Activated naive CD4-positive, alpha-beta T cell treated with anti-CD3 and anti-CD28 coated beads, Interleukin-2, amount 10 ng/mL, durations not matched to agents 7 days and 5 days (primary cell): ENCODE measurements at regions not wholly inside any gene's neighbourhood (a gene's known extent, or its start where the extent isn't known, plus 50 kb on each side); places are given as distances from the start of the nearest gene placed in this dataset.

ENCODE experiments used
- CTCF ChIA-PET: fragments of 350-600 bp; sonication (Branson Sonifier 250); formaldehyde crosslinking; loops from one replicate; lab custom pipeline; 2021; ENCODE audit warnings: antibody characterized with exemption; lab: Charles Lee
- DNase-seq: peaks from one replicate; pipeline ENCODE4 v3.0.0-alpha.2; 2020
- H3K27ac Mint-ChIP-seq: one replicate; pipeline ENCODE4 v1.8.0; 2021; ENCODE audit warnings: mild to moderate bottlenecking, moderate library complexity, mixed read lengths
- H3K27me3 Mint-ChIP-seq: one replicate; pipeline ENCODE4 v1.8.0; 2021; ENCODE audit warnings: mild to moderate bottlenecking, mixed read lengths
- H3K36me3 Mint-ChIP-seq: one replicate; pipeline ENCODE4 v1.8.0; 2021; ENCODE audit warnings: mixed read lengths
- H3K4me1 Mint-ChIP-seq: one replicate; pipeline ENCODE4 v1.8.0; 2021; ENCODE audit warnings: mixed read lengths
- H3K4me3 Mint-ChIP-seq: one replicate; pipeline ENCODE4 v1.8.0; 2021; ENCODE audit warnings: mild to moderate bottlenecking, moderate library complexity, mixed read lengths
- H3K9me3 Mint-ChIP-seq: one replicate; pipeline ENCODE4 v1.8.0; 2021; ENCODE audit warnings: mixed read lengths

GRCh38 chr4:184294606-184295133 is 77.0 kb upstream of the ENPP6 start:
- no peaks in the 10 kb centered on the region for H3K36me3 Mint-ChIP-seq
- H3K4me3 Mint-ChIP-seq, result no peak overlapping the region
- CTCF ChIA-PET, result no interaction called here
- peaks cover 3% of the 10 kb centered on the region for H3K27me3 Mint-ChIP-seq
- no peak overlapping the region for H3K27ac Mint-ChIP-seq
- H3K9me3 Mint-ChIP-seq, result no peaks in the 10 kb centered on the region
- no peaks in the 10 kb centered on the region for H3K4me1 Mint-ChIP-seq
- DNase-seq, result no peak

DNA sequence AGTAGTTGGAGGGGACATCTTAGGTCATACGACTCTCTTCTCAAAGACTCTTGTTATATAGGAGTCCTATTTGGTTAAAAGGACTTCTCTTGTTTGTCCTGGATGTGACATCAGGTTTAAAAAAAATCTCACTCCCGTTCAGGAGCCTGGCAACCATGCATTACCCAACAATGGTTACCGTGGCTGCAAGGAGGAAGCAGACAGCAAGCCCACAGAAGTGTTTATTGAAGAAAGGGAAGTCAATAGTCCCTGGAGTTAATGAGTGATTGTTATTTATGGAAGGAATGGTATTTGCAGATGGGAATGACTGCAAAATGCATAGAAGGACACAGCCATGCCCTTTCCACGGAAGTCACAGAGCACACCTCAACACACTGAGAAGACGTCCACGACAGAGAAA is 75.9 kb upstream of the ENPP6 start:
- Mint-ChIP-seq H3K4me3 (no peak overlapping the region), H3K36me3 (no peaks in the 10 kb centered on the region), H3K9me3 (no peaks in the 10 kb centered on the region), H3K4me1 (peaks cover 10% of the 10 kb centered on the region), H3K27me3 (peaks cover 3% of the 10 kb centered on the region), H3K27ac (no peak overlapping the region)
- no peak for DNase-seq
- CTCF ChIA-PET, result interaction anchor here (0.6 to 1.3 kb wide), 4 partner anchors 15 to 116 kb away, joined by 3 to 5 read pairs (median 4); no protein-coding TSS in a partner anchor

- Mint-ChIP-seq H3K9me3 (no peaks in the 10 kb centered on the region), H3K27me3 (no peaks in the 10 kb centered on the region), H3K27ac (no peak overlapping the region), H3K36me3 (no peaks in the 10 kb centered on the region), H3K4me1 (peaks cover 16% of the 10 kb centered on the region), H3K4me3 (no peak overlapping the region)
- CTCF ChIA-PET, result interaction anchor here (0.8 to 1.7 kb wide), 4 partner anchors 15 to 66 kb away, joined by 3 to 6 read pairs (median 4); no protein-coding TSS in a partner anchor
- DNase-seq, result no peak
Observed at GRCh38 chr4:184292877-184293276, 75.2 kb upstream of the ENPP6 start.

GRCh38 chr4:184292465-184292867 is 74.8 kb upstream of the ENPP6 start:
- no peak overlapping the region for H3K27ac Mint-ChIP-seq
- H3K4me1 Mint-ChIP-seq, result peaks cover 20% of the 10 kb centered on the region
- H3K4me3 Mint-ChIP-seq, result no peak overlapping the region
- H3K9me3 Mint-ChIP-seq, result no peaks in the 10 kb centered on the region
- no peak for DNase-seq
- CTCF ChIA-PET, result interaction anchor here (0.6 to 1.7 kb wide), 4 partner anchors 16 to 128 kb away, joined by 3 to 6 read pairs (median 4); no protein-coding TSS in a partner anchor
- no peaks in the 10 kb centered on the region for H3K27me3 Mint-ChIP-seq
- no peaks in the 10 kb centered on the region for H3K36me3 Mint-ChIP-seq

DNA sequence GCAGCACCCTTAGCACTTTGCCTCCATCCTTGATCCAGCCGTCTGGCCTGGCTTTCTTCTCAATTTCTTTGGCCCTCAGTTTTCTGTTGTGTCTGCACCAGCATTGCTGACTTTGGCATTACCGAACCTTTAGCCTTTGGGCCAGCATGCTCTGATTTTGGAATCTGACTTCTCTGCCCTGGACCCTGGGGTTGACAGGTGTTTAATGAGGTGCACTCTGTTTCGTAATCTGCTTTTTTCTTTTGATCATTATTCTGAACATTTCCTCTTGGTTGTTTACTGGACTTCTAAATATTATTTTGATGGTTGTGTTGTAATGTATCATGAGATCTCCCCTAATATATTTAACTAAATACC is 71.5 kb upstream of the ENPP6 start:
- H3K27me3 Mint-ChIP-seq, result no peaks in the 10 kb centered on the region
- no peak for DNase-seq
- no peak overlapping the region for H3K4me3 Mint-ChIP-seq
- no peak overlapping the region for H3K27ac Mint-ChIP-seq
- H3K36me3 Mint-ChIP-seq, result no peaks in the 10 kb centered on the region
- CTCF ChIA-PET, result no interaction called here
- no peaks in the 10 kb centered on the region for H3K9me3 Mint-ChIP-seq
- H3K4me1 Mint-ChIP-seq, result peaks cover 28% of the 10 kb centered on the region

DNA sequence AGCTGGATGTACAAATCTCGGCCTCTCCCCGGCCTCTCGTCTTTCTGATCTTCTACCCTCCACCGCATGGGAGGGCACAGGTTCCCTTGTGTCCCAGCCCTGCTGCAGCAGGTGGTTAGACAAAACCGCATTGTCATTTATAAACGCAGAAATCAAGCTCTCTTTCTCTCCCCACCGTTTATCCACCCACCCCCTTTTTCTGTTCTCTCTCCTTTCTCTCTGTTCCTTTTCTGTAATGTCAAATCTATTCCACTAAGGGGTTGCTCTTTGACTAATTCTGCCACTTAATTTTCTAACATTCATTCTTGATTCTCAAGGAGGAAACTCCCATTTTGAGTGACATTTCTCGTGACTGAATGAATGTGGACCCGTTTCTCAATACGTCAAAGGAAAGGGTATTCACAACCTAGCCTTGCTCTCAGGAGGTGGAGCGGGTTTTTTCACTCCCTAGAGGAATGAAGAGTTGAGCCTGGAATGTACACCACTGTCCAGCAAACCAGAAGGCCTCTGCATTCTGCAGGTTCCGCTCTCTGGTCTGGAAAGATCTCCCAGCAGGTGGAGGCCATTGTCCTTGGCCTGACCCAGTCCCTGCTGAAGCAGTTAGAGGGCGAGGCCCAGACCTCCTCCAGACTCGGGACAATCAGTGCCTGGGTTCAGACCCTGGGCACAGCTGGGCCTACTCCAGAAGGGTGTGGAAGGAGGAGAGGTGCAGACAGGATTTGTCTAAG is 70.9 kb upstream of the ENPP6 start:
- Mint-ChIP-seq H3K4me3 (no peak overlapping the region), H3K27me3 (no peaks in the 10 kb centered on the region), H3K4me1 (peaks cover 30% of the 10 kb centered on the region), H3K27ac (peak overlapping the region; percentile 66), H3K36me3 (no peaks in the 10 kb centered on the region), H3K9me3 (no peaks in the 10 kb centered on the region)
- CTCF ChIA-PET, result interaction anchor here (1.0 to 2.2 kb wide), 5 partner anchors 19 to 132 kb away, joined by 3 to 13 read pairs (median 6); no protein-coding TSS in a partner anchor
- peak; percentile 44 for DNase-seq

DNA sequence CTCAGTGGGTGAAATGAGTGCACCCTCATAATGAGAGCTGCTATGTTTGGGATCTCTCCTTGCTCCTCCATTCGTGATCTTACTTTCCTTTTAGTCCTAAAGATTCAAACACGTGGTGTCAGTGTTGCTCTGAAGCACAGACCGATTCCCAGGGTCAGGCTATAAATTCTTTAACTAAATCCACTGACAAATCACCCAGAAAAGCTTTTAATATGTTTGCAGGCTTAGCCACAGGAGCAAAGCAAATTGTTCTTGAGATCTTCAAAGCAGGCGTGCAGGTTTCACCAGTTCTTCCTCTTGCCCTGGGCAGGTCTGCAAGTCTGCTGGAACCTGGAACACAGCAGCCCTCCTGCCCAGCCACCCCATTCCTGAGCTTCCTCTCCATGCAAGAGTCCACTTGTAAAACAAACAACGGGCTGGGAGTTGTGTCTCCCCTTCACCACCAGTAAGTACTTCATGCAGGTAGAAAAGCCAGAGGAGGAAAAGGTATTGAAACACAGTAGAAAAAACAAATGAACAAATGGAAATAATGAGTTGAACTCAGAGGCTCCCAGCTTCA is 70.1 kb upstream of the ENPP6 start:
- Mint-ChIP-seq H3K27ac (no peak overlapping the region), H3K36me3 (no peaks in the 10 kb centered on the region), H3K9me3 (no peaks in the 10 kb centered on the region), H3K4me3 (no peak overlapping the region), H3K4me1 (peaks cover 38% of the 10 kb centered on the region), H3K27me3 (no peaks in the 10 kb centered on the region)
- CTCF ChIA-PET, result interaction anchor here (1.0 to 2.2 kb wide), 6 partner anchors 18 to 133 kb away, joined by 3 to 13 read pairs (median 6); no protein-coding TSS in a partner anchor
- DNase-seq, result no peak

DNA sequence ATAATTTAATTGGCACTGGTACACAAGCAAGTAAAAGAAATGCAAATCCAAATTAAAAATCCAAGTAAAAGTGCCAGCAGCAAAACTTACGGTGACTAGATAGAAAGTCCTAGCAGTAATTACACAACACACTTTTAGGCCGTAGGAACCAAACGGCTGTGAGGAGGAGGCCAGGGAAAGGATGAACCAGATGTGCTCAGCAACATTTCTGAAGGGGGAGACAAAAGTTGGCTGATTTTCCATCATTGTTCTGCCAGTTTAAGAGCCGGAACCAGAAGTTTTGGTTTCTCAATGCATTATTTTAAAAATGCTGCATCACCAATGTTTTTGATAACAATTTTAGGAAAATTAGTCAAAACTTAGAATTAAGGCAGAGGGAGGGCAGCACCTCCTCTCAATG is 68.7 kb upstream of the ENPP6 start:
- H3K27ac Mint-ChIP-seq, result no peak overlapping the region
- H3K4me1 Mint-ChIP-seq, result peaks cover 52% of the 10 kb centered on the region
- no peaks in the 10 kb centered on the region for H3K9me3 Mint-ChIP-seq
- no peaks in the 10 kb centered on the region for H3K36me3 Mint-ChIP-seq
- CTCF ChIA-PET, result no interaction called here
- H3K27me3 Mint-ChIP-seq, result no peaks in the 10 kb centered on the region
- no peak overlapping the region for H3K4me3 Mint-ChIP-seq
- DNase-seq, result no peak

GRCh38 chr4:184284742-184285141 is 67.1 kb upstream of the ENPP6 start:
- Mint-ChIP-seq H3K27ac (no peak overlapping the region), H3K9me3 (no peaks in the 10 kb centered on the region), H3K27me3 (no peaks in the 10 kb centered on the region), H3K4me3 (no peak overlapping the region), H3K4me1 (peaks cover 69% of the 10 kb centered on the region), H3K36me3 (peaks cover 3% of the 10 kb centered on the region)
- CTCF ChIA-PET, result interaction anchor here (1.0 to 7.0 kb wide), 3 partner anchors 18 to 251 kb away, joined by 3 to 115 read pairs (median 24); no protein-coding TSS in a partner anchor
- DNase-seq, result no peak

DNA sequence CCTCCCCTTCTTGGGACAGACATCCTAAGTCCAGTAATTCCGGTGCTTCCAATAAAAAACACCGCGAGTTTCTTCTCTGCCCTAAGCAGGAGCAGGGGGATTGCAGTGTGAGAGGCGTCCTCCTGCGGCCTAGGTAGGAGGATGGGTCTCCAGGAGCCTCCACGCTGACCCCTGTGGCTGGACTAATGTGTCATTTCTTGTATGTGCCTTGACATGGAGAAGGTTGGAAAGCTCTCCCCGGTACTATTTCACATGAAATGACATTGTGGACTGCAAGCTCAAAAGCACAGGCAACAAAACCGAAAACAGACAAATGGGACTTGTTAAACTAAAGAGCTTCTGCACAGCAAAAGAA is 66.6 kb upstream of the ENPP6 start:
- Mint-ChIP-seq H3K27me3 (no peaks in the 10 kb centered on the region), H3K4me3 (no peak overlapping the region), H3K27ac (no peak overlapping the region)

DNA sequence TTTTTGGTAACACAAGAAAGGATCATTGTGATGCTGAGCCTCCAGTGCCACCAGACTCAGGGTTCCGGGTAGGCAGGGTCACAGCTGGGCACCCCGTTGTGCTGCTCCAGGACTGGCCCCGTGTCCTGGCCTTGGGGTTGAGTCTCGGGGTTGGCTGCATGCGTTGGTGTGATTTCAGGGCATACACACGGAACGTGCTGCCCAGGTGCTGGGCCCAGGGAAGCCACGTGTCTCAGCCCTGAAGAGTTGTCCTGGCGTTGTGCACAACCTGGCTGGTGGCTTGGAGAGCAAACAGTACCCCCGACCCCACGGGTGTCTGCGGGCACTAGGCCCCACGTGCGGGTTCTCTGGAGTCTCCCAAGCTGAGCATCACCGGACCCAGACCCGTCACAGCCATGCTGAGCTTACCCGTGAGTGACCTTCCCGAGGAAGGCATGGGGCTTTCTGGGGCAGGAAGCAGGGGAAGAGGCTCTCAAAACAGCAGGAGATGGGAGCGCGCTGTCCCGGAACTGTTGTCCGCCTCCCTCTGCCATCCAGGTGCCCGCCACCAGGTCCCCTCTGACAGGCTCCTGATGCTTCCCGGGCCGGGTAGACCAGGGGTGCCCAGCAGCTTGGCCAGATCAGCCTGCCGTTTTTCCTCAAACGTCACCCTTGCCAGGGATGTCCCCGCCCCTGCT is 66.1 kb upstream of the ENPP6 start:
- no peak for DNase-seq
- Mint-ChIP-seq H3K4me3 (no peak overlapping the region), H3K27ac (no peak overlapping the region), H3K9me3 (no peaks in the 10 kb centered on the region), H3K4me1 (peaks cover 64% of the 10 kb centered on the region), H3K27me3 (no peaks in the 10 kb centered on the region), H3K36me3 (peaks cover 3% of the 10 kb centered on the region)
- CTCF ChIA-PET, result interaction anchor here (0.7 to 7.0 kb wide), 8 partner anchors 14 to 1141 kb away, joined by 3 to 115 read pairs (median 3); no protein-coding TSS in a partner anchor

More for the DNA sequence above, 66.6 kb upstream of the ENPP6 start:
- Mint-ChIP-seq H3K9me3 (no peaks in the 10 kb centered on the region), H3K36me3 (peaks cover 3% of the 10 kb centered on the region), H3K4me1 (peaks cover 70% of the 10 kb centered on the region)
- CTCF ChIA-PET, result interaction anchor here (1.0 to 7.0 kb wide), 3 partner anchors 18 to 252 kb away, joined by 3 to 115 read pairs (median 24); no protein-coding TSS in a partner anchor
- DNase-seq, result no peak

- no peaks in the 10 kb centered on the region for H3K27me3 Mint-ChIP-seq
- H3K4me1 Mint-ChIP-seq, result peaks cover 57% of the 10 kb centered on the region
- DNase-seq, result no peak
- H3K9me3 Mint-ChIP-seq, result peaks cover 2% of the 10 kb centered on the region
- H3K4me3 Mint-ChIP-seq, result no peak overlapping the region
- peaks cover 4% of the 10 kb centered on the region for H3K36me3 Mint-ChIP-seq
- CTCF ChIA-PET, result interaction anchor here (0.7 to 7.0 kb wide), 8 partner anchors 14 to 1142 kb away, joined by 3 to 115 read pairs (median 3); no protein-coding TSS in a partner anchor
- peak overlapping the region; percentile 76 for H3K27ac Mint-ChIP-seq
Observed at GRCh38 chr4:184282895-184283654, 65.4 kb upstream of the ENPP6 start.

GRCh38 chr4:184282251-184282713 is 64.6 kb upstream of the ENPP6 start:
- CTCF ChIA-PET, result interaction anchor here (0.8 to 7.0 kb wide), 5 partner anchors 16 to 319 kb away, joined by 3 to 115 read pairs (median 3); no protein-coding TSS in a partner anchor
- Mint-ChIP-seq H3K36me3 (peaks cover 4% of the 10 kb centered on the region), H3K27me3 (no peaks in the 10 kb centered on the region), H3K4me3 (no peak overlapping the region), H3K27ac (peak overlapping the region; percentile 76), H3K9me3 (peaks cover 7% of the 10 kb centered on the region), H3K4me1 (peaks cover 50% of the 10 kb centered on the region)
- DNase-seq, result peak; percentile 58
